ENCODE measurements at regions not wholly inside any gene's neighbourhood (a gene's known extent, or its start where the extent isn't known, plus 50 kb on each side); places are given as distances from the start of the nearest gene placed in this dataset.

DNA sequence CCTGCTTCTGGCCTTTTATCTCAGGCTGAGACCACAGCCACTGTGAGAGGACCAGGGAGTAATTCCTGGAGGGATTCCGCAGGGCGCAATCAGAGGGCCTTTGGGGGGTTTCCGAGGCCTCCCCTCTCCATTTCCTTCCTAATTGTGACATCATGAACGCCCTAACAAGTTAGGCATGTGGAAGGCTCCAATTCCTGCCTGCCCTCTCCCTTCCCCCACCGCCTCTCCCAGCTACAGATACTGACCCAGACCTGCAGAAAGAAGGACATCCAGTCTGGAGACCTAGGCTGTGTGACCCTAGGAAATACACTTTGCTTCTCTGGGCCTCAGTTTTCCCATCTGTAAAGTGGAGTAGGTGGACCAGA lies 637.9 kb downstream of the MED13L start:
- TF ChIP-seq, protein P1, sequence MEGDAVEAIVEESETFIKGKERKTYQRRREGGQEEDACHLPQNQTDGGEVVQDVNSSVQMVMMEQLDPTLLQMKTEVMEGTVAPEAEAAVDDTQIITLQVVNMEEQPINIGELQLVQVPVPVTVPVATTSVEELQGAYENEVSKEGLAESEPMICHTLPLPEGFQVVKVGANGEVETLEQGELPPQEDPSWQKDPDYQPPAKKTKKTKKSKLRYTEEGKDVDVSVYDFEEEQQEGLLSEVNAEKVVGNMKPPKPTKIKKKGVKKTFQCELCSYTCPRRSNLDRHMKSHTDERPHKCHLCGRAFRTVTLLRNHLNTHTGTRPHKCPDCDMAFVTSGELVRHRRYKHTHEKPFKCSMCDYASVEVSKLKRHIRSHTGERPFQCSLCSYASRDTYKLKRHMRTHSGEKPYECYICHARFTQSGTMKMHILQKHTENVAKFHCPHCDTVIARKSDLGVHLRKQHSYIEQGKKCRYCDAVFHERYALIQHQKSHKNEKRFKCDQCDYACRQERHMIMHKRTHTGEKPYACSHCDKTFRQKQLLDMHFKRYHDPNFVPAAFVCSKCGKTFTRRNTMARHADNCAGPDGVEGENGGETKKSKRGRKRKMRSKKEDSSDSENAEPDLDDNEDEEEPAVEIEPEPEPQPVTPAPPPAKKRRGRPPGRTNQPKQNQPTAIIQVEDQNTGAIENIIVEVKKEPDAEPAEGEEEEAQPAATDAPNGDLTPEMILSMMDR (conservative IDR thresholded peaks at IDR 0.05; ENCODE audit: low read depth, low read length): no peak
- TF ChIP-seq EZH2 (IDR thresholded peaks at IDR 0.05; ENCODE audit: low read length, unreplicated experiment) (no peak), EZH2phosphoT487 (IDR thresholded peaks at IDR 0.05; ENCODE audit: borderline replicate concordance, low read length) (no peak)
- DNase-seq (no peak), ATAC-seq (no peak)
- Histone ChIP-seq H3K79me2 (ENCODE audit: low read length) (no peaks in the 10 kb centered on the region), H3K9ac (ENCODE audit: low read length) (no peak overlapping the region), H3K27me3 (ENCODE audit: low read length) (0 out of 2 replicates have a peak, but pooled peaks cover 19% of the 10 kb centered on the region), H3K4me1 (ENCODE audit: insufficient read depth, low read length) (no peaks in the 10 kb centered on the region), H2AFZ (ENCODE audit: low read length) (no peak overlapping the region), H3F3A (ENCODE audit: low read length, unreplicated experiment) (no peaks in the 10 kb centered on the region), H4K20me1 (ENCODE audit: low read length) (no peaks in the 10 kb centered on the region), H3K9me3 (ENCODE audit: low read length) (no peaks in the 10 kb centered on the region), H3K4me3 (ENCODE audit: low read length) (no peak overlapping the region), H3K36me3 (ENCODE audit: low read depth, low read length) (no peaks in the 10 kb centered on the region), H3K4me2 (ENCODE audit: low read length) (no peak overlapping the region), H3K27ac (ENCODE audit: low read length) (no peak overlapping the region), H3K9me2 (replicated peaks; ENCODE audit: low read length) (no peaks in the 10 kb centered on the region)
- no TSS peak for BruUV-seq (replicated peaks)
- POLR2A ChIA-PET (ENCODE audit: unreplicated experiment): no interaction called here
- intact Hi-C loops (cut with micrococcal nuclease): loop anchor here (10.0 kb wide), 1 partner anchor 275 kb away; no protein-coding TSS in a partner anchor
- CTCF ChIA-PET: no interaction called here

DNA sequence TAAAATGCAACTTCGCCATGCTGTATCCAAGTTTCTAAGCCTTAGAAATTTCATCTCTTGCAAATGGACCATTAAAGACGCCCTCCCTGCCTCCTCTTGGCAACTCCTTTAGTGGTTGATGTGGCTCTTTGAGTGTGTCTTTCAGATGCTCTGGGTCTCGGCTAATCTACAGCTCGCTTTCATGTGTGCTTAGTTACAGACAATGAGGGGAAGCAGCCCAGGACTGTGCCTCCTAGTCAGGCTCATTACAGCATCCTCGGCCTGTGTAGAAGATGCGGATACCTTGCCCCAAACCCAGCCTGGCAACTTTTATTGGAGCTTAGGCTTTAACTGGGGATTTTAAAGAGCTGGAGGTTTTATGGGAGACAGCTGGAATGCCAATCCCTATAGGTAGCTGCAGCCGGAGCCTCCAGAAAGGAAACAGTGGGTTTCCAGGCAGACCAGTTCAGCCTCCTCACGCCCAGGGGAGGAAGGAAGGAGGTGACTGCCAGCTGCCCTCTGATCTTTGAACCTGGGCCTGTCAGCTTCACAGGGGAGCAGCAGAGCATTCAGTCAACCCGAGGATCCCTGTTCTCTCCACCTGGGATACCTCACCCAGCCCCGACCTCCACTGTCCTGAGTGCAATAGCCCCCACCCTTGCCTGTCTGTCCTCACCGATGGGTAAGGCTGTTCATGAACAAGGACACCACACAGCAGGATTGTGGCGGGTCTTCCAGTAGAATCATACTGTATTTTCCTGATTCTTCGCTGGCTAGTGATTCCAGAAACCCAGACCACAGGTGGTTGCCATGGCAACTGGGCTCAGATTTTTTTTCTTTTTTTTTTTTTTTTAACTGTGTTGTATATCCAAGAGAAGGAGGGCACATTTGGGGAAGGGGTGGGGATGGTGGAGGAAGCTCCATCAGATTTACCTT lies 638.5 kb downstream of the MED13L start:
- no peak for TF ChIP-seq EZH2 (IDR thresholded peaks at IDR 0.05; ENCODE audit: low read length, unreplicated experiment)
- TF ChIP-seq, protein P1 (conservative IDR thresholded peaks at IDR 0.05; ENCODE audit: low read depth, low read length): no peak
- TF ChIP-seq EZH2phosphoT487 (IDR thresholded peaks at IDR 0.05; ENCODE audit: borderline replicate concordance, low read length): no peak
- H2AFZ ChIP-seq (ENCODE audit: low read length): no peak overlapping the region
- H3K27me3 ChIP-seq (ENCODE audit: low read length): 0 out of 2 replicates have a peak, but pooled peaks cover 19% of the 10 kb centered on the region
- H3K27ac ChIP-seq (ENCODE audit: low read length): no peak overlapping the region
- no peaks in the 10 kb centered on the region for H3K36me3 ChIP-seq (ENCODE audit: low read depth, low read length)
- no peaks in the 10 kb centered on the region for H3K9me3 ChIP-seq (ENCODE audit: low read length)
- BruUV-seq (replicated peaks): no TSS peak
- no peaks in the 10 kb centered on the region for H3F3A ChIP-seq (ENCODE audit: low read length, unreplicated experiment)
- H3K4me2 ChIP-seq (ENCODE audit: low read length): no peak overlapping the region
- H3K4me3 ChIP-seq (ENCODE audit: low read length): no peak overlapping the region
- no peaks in the 10 kb centered on the region for H3K9me2 ChIP-seq (replicated peaks; ENCODE audit: low read length)
- intact Hi-C loops (cut with micrococcal nuclease): loop anchor here (10.0 kb wide), 1 partner anchor 276 kb away; no protein-coding TSS in a partner anchor
- ATAC-seq: no peak; the same call in 1 of the 2 replicates
- H3K79me2 ChIP-seq (ENCODE audit: low read length): no peaks in the 10 kb centered on the region
- DNase-seq: no peak
- no peak overlapping the region for H3K9ac ChIP-seq (ENCODE audit: low read length)
- H3K4me1 ChIP-seq (ENCODE audit: insufficient read depth, low read length): no peaks in the 10 kb centered on the region
- CTCF ChIA-PET: no interaction called here
- POLR2A ChIA-PET (ENCODE audit: unreplicated experiment): no interaction called here
- no peaks in the 10 kb centered on the region for H4K20me1 ChIP-seq (ENCODE audit: low read length)

DNA sequence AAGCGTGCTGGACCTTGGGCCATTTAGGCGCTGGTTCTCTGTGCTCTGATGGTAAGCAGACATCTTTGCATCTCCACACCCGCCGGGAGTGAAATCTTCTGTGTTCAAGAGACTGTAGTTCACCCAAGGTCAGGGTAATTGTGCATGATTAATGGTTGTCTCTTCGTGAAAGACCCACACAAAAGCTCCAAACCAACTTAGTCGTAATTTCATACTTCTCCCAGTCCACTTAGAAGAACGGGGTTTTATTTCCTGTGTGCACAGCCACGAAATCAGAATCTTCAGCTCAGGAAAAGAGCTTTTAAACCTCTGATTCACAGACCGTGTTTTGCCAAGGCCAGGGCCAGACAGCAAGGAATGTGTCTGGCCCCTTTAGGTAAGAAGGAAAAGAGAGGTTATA lies 640.9 kb downstream of the MED13L start:
- Histone ChIP-seq H3F3A (ENCODE audit: low read length, unreplicated experiment) (no peaks in the 10 kb centered on the region), H3K9me3 (ENCODE audit: low read length) (no peaks in the 10 kb centered on the region), H3K4me3 (ENCODE audit: low read length) (no peak overlapping the region), H2AFZ (ENCODE audit: low read length) (no peak overlapping the region), H3K36me3 (ENCODE audit: low read depth, low read length) (no peaks in the 10 kb centered on the region), H4K20me1 (ENCODE audit: low read length) (no peaks in the 10 kb centered on the region), H3K4me2 (ENCODE audit: low read length) (no peak overlapping the region), H3K9ac (ENCODE audit: low read length) (no peak overlapping the region), H3K4me1 (ENCODE audit: insufficient read depth, low read length) (no peaks in the 10 kb centered on the region), H3K9me2 (replicated peaks; ENCODE audit: low read length) (no peaks in the 10 kb centered on the region), H3K79me2 (ENCODE audit: low read length) (no peaks in the 10 kb centered on the region), H3K27me3 (ENCODE audit: low read length) (0 out of 2 replicates have a peak, but pooled peaks cover 13% of the 10 kb centered on the region), H3K27ac (ENCODE audit: low read length) (no peak overlapping the region)
- ChIA-PET CTCF (no interaction called here), POLR2A (ENCODE audit: unreplicated experiment) (no interaction called here)
- DNase-seq: no peak
- TF ChIP-seq, protein P1 (conservative IDR thresholded peaks at IDR 0.05; ENCODE audit: low read depth, low read length): no peak
- TF ChIP-seq EZH2phosphoT487 (IDR thresholded peaks at IDR 0.05; ENCODE audit: borderline replicate concordance, low read length) (no peak), EZH2 (IDR thresholded peaks at IDR 0.05; ENCODE audit: low read length, unreplicated experiment) (no peak)
- intact Hi-C loops (cut with micrococcal nuclease): loop anchor here (10.0 kb wide), 1 partner anchor 278 kb away; no protein-coding TSS in a partner anchor
- BruUV-seq (replicated peaks): no TSS peak
- ATAC-seq: no peak
